ENCODE measurements at regions not wholly inside any gene's neighbourhood (a gene's known extent, or its start where the extent isn't known, plus 50 kb on each side); places are given as distances from the start of the nearest gene placed in this dataset.

- no peak overlapping the region for H3K4me3 ChIP-seq (ENCODE audit: low read depth, low read length)
- no peak for TF ChIP-seq CTCF (IDR thresholded peaks at IDR 0.05; ENCODE audit: insufficient read depth, low read depth, low read length, missing control alignments)
- no peak for DNase-seq (ENCODE audit: low read depth)
These were observed 492.0 kb upstream of the JAG1 start for GRCh38 chr20:11165789-11166188.

- H3K4me3 ChIP-seq (ENCODE audit: low read depth, low read length), result no peak overlapping the region
- no peak for DNase-seq (ENCODE audit: low read depth)
- no peak for TF ChIP-seq CTCF (IDR thresholded peaks at IDR 0.05; ENCODE audit: insufficient read depth, low read depth, low read length, missing control alignments)
These were observed 492.9 kb upstream of the JAG1 start for GRCh38 chr20:11166712-11167111.

GRCh38 chr20:11168026-11168425 is 494.2 kb upstream of the JAG1 start:
- no peak for DNase-seq (ENCODE audit: low read depth)
- H3K4me3 ChIP-seq (ENCODE audit: low read depth, low read length), result no peak overlapping the region
- TF ChIP-seq CTCF (IDR thresholded peaks at IDR 0.05; ENCODE audit: insufficient read depth, low read depth, low read length, missing control alignments), result no peak

- H3K4me3 ChIP-seq (ENCODE audit: low read depth, low read length), result no peak overlapping the region
- TF ChIP-seq CTCF (IDR thresholded peaks at IDR 0.05; ENCODE audit: insufficient read depth, low read depth, low read length, missing control alignments), result no peak
- DNase-seq (ENCODE audit: low read depth), result no peak
These were observed 496.2 kb upstream of the JAG1 start for GRCh38 chr20:11170025-11170424.

- DNase-seq (ENCODE audit: low read depth), result no peak
- no peak overlapping the region for H3K4me3 ChIP-seq (ENCODE audit: low read depth, low read length)
- no peak for TF ChIP-seq CTCF (IDR thresholded peaks at IDR 0.05; ENCODE audit: insufficient read depth, low read depth, low read length, missing control alignments)
These were observed 496.8 kb upstream of the JAG1 start for GRCh38 chr20:11170565-11170964.

GRCh38 chr20:11172881-11173280 is 499.1 kb upstream of the JAG1 start:
- no peak for TF ChIP-seq CTCF (IDR thresholded peaks at IDR 0.05; ENCODE audit: insufficient read depth, low read depth, low read length, missing control alignments)
- DNase-seq (ENCODE audit: low read depth), result no peak

GRCh38 chr20:11173916-11174315 is 500.1 kb upstream of the JAG1 start:
- no peak for TF ChIP-seq CTCF (IDR thresholded peaks at IDR 0.05; ENCODE audit: insufficient read depth, low read depth, low read length, missing control alignments)
- no peak for DNase-seq (ENCODE audit: low read depth)
- no peak overlapping the region for H3K4me3 ChIP-seq (ENCODE audit: low read depth, low read length)

More at GRCh38 chr20:11172881-11173280, 499.1 kb upstream of the JAG1 start:
- H3K4me3 ChIP-seq (ENCODE audit: low read depth, low read length), result no peak overlapping the region
